ENCODE measurements at regions not wholly inside any gene's neighbourhood (a gene's known extent, or its start where the extent isn't known, plus 50 kb on each side); places are given as distances from the start of the nearest gene placed in this dataset.

DNA sequence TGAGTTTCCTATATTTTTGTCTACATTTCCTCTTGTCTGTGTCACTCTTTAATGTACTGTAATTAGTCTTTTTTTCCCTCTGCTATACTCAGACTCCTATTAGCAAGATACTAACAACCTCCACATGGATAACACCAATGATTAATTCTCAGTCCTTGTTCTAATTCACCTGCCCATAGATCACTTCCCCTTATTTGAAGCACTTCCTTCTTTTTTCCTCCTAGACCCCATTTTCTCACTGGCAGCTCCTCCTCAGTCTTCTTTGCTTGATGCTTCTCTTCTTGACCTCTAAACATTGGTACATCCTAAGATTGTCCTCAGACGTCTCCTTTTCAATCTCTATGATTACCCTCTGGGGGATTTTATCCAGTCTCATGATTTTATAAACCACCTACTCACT is 98.2 kb upstream of the IMMP2L start:
- TF ChIP-seq CTCF (IDR thresholded peaks at IDR 0.05) (no peak), POLR2A (IDR thresholded peaks at IDR 0.05) (no peak)

Measured in vagina (tissue), 2 donors.